Caco-2 (cell line): ENCODE measurements at regions not wholly inside any gene's neighbourhood (a gene's known extent, or its start where the extent isn't known, plus 50 kb on each side); places are given as distances from the start of the nearest gene placed in this dataset.

ENCODE experiments used
- BruUV-seq: library from RNA; stranded (reverse); fragments of 400-500 nt; replicated peaks from 2 replicates; lab custom pipeline; 2021; lab: Mats Ljungman, UMichigan
- CTCF ChIA-PET: fragments of 300-600 bp; sonication (Branson Sonifier 250); formaldehyde crosslinking; loops from one replicate; lab custom pipeline; 2022; ENCODE audit warnings: antibody characterized with exemption; lab: Charles Lee
- POLR2A ChIA-PET: fragments of 300-600 bp; sonication (Branson Sonifier 250); formaldehyde crosslinking; loops from one replicate; lab custom pipeline; 2022; ENCODE audit warnings: antibody characterized with exemption; lab: Charles Lee
- DNase-seq, 2 experiments: peaks; one replicate each; pipeline versions ENCODE4 v3.0.0 to v3.0.0-alpha.2; 2020 to 2022
- H3K27me3 ChIP-seq: replicated peaks from 2 replicates; pipeline ENCODE4 v1.6.0; 2011; ENCODE audit warnings: low read length; ENCODE audit not compliant: control insufficient read depth, insufficient read depth
- H3K36me3 ChIP-seq: 2 replicates; pipeline ENCODE4 v1.5.1; 2011; ENCODE audit warnings: low read length; ENCODE audit not compliant: control insufficient read depth, insufficient read depth
- H3K4me1 ChIP-seq: fragments of 250-450 bp; sonication (Bioruptor Pico); 2 replicates; pipeline ENCODE4 v1.5.1; 2020; ENCODE audit warnings: mild to moderate bottlenecking
- H3K4me3 ChIP-seq: 2 replicates; pipeline ENCODE4 v1.5.1; 2011; ENCODE audit warnings: low read depth, mild to moderate bottlenecking, control low read depth, low read length
- H3K9me3 ChIP-seq: fragments of 250-450 bp; sonication (Bioruptor Pico); 2 replicates; pipeline ENCODE4 v1.5.1; 2020; ENCODE audit warnings: mild to moderate bottlenecking, moderate library complexity
- H3K27ac Mint-ChIP-seq: one replicate; pipeline ENCODE4 v1.8.0; 2022; ENCODE audit warnings: mixed read lengths; ENCODE audit not compliant: unreplicated experiment
- H3K27me3 Mint-ChIP-seq: one replicate; pipeline ENCODE4 v1.8.0; 2022; ENCODE audit warnings: mixed read lengths; ENCODE audit not compliant: insufficient read depth, unreplicated experiment
- H3K36me3 Mint-ChIP-seq: one replicate; pipeline ENCODE4 v1.8.0; 2022; ENCODE audit warnings: mild to moderate bottlenecking, mixed read lengths; ENCODE audit not compliant: insufficient read depth, unreplicated experiment
- H3K4me1 Mint-ChIP-seq: one replicate; pipeline ENCODE4 v1.8.0; 2022; ENCODE audit warnings: low read depth, mixed read lengths; ENCODE audit not compliant: unreplicated experiment
- H3K4me3 Mint-ChIP-seq: one replicate; pipeline ENCODE4 v1.8.0; 2022; ENCODE audit warnings: mild to moderate bottlenecking, moderate library complexity, mixed read lengths; ENCODE audit not compliant: unreplicated experiment
- H3K9me3 Mint-ChIP-seq: one replicate; pipeline ENCODE4 v1.8.0; 2022; ENCODE audit warnings: mixed read lengths; ENCODE audit not compliant: unreplicated experiment
- intact Hi-C: fragments of 100-400 bp; cut with micrococcal nuclease; formaldehyde crosslinking; loops from one replicate; pipeline ENCODE4 v1.10.0; 2022; ENCODE audit not compliant: unreplicated experiment
- TF ChIP-seq, protein P1 (sequence below), 2 experiments: fragments of 200-600 bp in 1 of 2; IDR thresholded peaks; 1 replicate in 1 of 2; 2 replicates in 1 of 2; pipeline versions ENCODE4 v1.5.1 to v1.8.0; 2011 to 2022; ENCODE audit warnings: antibody characterized with exemption in 1 of 2, control low read depth in 1 of 2, inconsistent platforms in 1 of 2, low read depth in 1 of 2, low read length in 1 of 2, mild to moderate bottlenecking in 1 of 2, moderate library complexity in 1 of 2; ENCODE audit not compliant: insufficient read depth in 1 of 2, severe bottlenecking in 1 of 2, unreplicated experiment in 1 of 2

DNA sequence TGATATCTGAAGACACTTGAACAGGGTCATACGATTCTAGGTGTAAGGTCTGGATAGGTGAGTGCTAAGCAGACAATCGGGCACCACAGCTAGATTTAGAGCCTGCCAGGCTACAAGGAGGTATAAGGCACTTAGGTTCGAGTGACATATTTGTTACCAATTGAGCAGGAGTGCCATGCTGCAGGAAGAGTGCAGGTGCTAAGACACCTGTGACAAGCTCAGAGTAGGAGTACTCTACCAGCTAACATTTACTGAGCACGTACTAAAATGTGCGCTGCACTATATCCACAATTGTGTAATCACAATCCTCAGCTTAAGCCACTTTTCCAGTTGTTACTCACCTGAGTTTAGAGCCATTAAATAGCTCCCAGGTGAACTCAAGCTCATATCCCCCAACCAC is 227.8 kb upstream of the MOCS1 start:
- no peaks in the 10 kb centered on the region for H3K27me3 ChIP-seq
- peaks cover 4% of the 10 kb centered on the region for H3K27me3 Mint-ChIP-seq
- POLR2A ChIA-PET: no interaction called here
- H3K4me3 Mint-ChIP-seq: no peak overlapping the region
- BruUV-seq: no TSS peak
- no peaks in the 10 kb centered on the region for H3K4me1 Mint-ChIP-seq
- H3K27ac Mint-ChIP-seq: no peak overlapping the region
- no peaks in the 10 kb centered on the region for H3K9me3 ChIP-seq
- no peak for DNase-seq
- H3K4me1 ChIP-seq: no peaks in the 10 kb centered on the region
- H3K9me3 Mint-ChIP-seq: no peaks in the 10 kb centered on the region
- CTCF ChIA-PET: no interaction called here
- TF ChIP-seq, protein P1, sequence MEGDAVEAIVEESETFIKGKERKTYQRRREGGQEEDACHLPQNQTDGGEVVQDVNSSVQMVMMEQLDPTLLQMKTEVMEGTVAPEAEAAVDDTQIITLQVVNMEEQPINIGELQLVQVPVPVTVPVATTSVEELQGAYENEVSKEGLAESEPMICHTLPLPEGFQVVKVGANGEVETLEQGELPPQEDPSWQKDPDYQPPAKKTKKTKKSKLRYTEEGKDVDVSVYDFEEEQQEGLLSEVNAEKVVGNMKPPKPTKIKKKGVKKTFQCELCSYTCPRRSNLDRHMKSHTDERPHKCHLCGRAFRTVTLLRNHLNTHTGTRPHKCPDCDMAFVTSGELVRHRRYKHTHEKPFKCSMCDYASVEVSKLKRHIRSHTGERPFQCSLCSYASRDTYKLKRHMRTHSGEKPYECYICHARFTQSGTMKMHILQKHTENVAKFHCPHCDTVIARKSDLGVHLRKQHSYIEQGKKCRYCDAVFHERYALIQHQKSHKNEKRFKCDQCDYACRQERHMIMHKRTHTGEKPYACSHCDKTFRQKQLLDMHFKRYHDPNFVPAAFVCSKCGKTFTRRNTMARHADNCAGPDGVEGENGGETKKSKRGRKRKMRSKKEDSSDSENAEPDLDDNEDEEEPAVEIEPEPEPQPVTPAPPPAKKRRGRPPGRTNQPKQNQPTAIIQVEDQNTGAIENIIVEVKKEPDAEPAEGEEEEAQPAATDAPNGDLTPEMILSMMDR (IDR thresholded peaks at IDR 0.05; ENCODE audit: insufficient read depth in 1 of 2, low read depth in 1 of 2, low read length in 1 of 2, severe bottlenecking in 1 of 2, unreplicated experiment in 1 of 2): no peak
- no peaks in the 10 kb centered on the region for H3K36me3 ChIP-seq
- H3K36me3 Mint-ChIP-seq: no peaks in the 10 kb centered on the region
- H3K4me3 ChIP-seq: no peak overlapping the region
- intact Hi-C loops: no loop called here

DNA sequence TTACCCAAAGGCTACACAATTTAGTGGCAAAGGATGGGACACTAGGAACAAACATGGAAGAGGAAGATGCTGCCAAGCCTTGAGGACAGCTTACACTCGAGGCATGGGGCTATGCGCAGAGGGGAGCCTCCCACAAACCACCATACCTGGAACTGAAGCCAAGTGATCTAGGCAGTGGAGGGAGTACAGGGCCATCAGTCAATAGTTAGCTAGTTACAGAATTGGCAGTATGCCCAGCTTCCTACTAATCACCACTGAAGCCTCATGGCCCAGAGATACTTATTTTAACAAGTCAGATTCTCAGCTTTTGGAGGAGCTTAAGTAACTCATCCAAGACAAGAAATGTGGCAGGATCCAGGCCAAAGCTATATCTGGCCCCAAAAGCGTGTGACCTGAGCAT is 226.6 kb upstream of the MOCS1 start:
- H3K4me3 ChIP-seq: no peak overlapping the region
- no peak for DNase-seq
- ChIA-PET CTCF (no interaction called here), POLR2A (no interaction called here)
- H3K27ac Mint-ChIP-seq: no peak overlapping the region
- no peaks in the 10 kb centered on the region for H3K4me1 ChIP-seq
- TF ChIP-seq, protein P1 (IDR thresholded peaks at IDR 0.05; ENCODE audit: insufficient read depth in 1 of 2, low read depth in 1 of 2, low read length in 1 of 2, severe bottlenecking in 1 of 2, unreplicated experiment in 1 of 2): no peak
- H3K36me3 Mint-ChIP-seq: no peaks in the 10 kb centered on the region
- H3K9me3 Mint-ChIP-seq: no peaks in the 10 kb centered on the region
- BruUV-seq: no TSS peak
- H3K36me3 ChIP-seq: no peaks in the 10 kb centered on the region
- H3K9me3 ChIP-seq: no peaks in the 10 kb centered on the region
- no peak overlapping the region for H3K4me3 Mint-ChIP-seq
- no peaks in the 10 kb centered on the region for H3K27me3 Mint-ChIP-seq
- intact Hi-C loops: no loop called here
- no peaks in the 10 kb centered on the region for H3K4me1 Mint-ChIP-seq
- H3K27me3 ChIP-seq: no peaks in the 10 kb centered on the region

DNA sequence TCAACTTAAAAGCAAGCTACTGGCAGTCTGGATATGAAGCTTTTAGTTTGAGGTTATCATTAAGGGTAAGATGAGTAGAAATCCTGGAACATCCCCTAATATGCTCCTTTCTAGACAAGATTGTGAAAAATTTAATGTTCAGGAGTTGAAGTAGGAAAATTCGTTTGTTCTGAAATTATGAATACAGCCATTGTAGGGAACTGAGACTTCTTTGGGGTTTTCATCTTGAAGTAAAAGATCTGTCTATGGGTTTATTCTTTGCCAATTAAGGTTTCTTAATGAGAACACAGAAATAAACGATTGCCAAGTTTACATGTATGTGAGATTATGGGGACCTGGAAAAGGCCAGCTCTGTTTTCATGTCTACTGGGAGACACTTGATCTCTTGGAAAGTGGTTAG is 225.6 kb upstream of the MOCS1 start:
- H3K9me3 Mint-ChIP-seq: no peaks in the 10 kb centered on the region
- H3K27me3 Mint-ChIP-seq: no peaks in the 10 kb centered on the region
- Histone ChIP-seq H3K36me3 (no peaks in the 10 kb centered on the region), H3K9me3 (no peaks in the 10 kb centered on the region), H3K27me3 (no peaks in the 10 kb centered on the region), H3K4me3 (no peak overlapping the region), H3K4me1 (no peaks in the 10 kb centered on the region)
- POLR2A ChIA-PET: no interaction called here
- no peaks in the 10 kb centered on the region for H3K36me3 Mint-ChIP-seq
- H3K4me3 Mint-ChIP-seq: no peak overlapping the region
- no peak for DNase-seq
- H3K4me1 Mint-ChIP-seq: no peaks in the 10 kb centered on the region
- no TSS peak for BruUV-seq
- intact Hi-C loops: no loop called here
- no peak overlapping the region for H3K27ac Mint-ChIP-seq
- CTCF ChIA-PET: no interaction called here
- TF ChIP-seq, protein P1 (IDR thresholded peaks at IDR 0.05; ENCODE audit: insufficient read depth in 1 of 2, low read depth in 1 of 2, low read length in 1 of 2, severe bottlenecking in 1 of 2, unreplicated experiment in 1 of 2): no peak
